Keratinocyte (primary cell): ENCODE measurements at regions not wholly inside any gene's neighbourhood (a gene's known extent, or its start where the extent isn't known, plus 50 kb on each side); places are given as distances from the start of the nearest gene placed in this dataset.

ENCODE experiments used
- DNase-seq: peaks from one replicate; pipeline ENCODE4 v3.0.0-alpha.2; 2011; ENCODE audit warnings: low read depth, missing footprints, low spot score
- FAIRE-seq: peaks from 2 replicates; lab custom pipeline; 2011; peaks lifted over from hg19 to GRCh38; lab: Jason Lieb, UNC
- H2AFZ ChIP-seq: 2 replicates; pipeline ENCODE4 v1.6.0; 2012; ENCODE audit warnings: low read length, control low read depth, inconsistent platforms; ENCODE audit not compliant: control insufficient read depth
- H3K27ac ChIP-seq: 2 replicates; pipeline ENCODE4 v1.5.1; 2011; ENCODE audit warnings: low read length; ENCODE audit not compliant: control insufficient read depth, insufficient read depth
- H3K27me3 ChIP-seq: 3 replicates; pipeline ENCODE4 v1.6.0; 2011; ENCODE audit warnings: low read length; ENCODE audit not compliant: control insufficient read depth, insufficient read depth; ENCODE audit errors: extremely low read depth
- H3K36me3 ChIP-seq, 2 experiments: 2 replicates in 1 of 2; 3 replicates in 1 of 2; pipeline ENCODE4 v1.5.1; 2011; ENCODE audit warnings: low read length in 2 of 2, mild to moderate bottlenecking in 1 of 2; ENCODE audit not compliant: control insufficient read depth in 2 of 2, insufficient read depth in 2 of 2; ENCODE audit errors: extremely low read depth in 1 of 2
- H3K4me1 ChIP-seq: 3 replicates; pipeline ENCODE4 v1.5.1; 2011; ENCODE audit warnings: low read length; ENCODE audit not compliant: control insufficient read depth, insufficient read depth; ENCODE audit errors: extremely low read depth
- H3K4me2 ChIP-seq: 3 replicates; pipeline ENCODE4 v1.6.0; 2011; ENCODE audit warnings: low read depth, low read length; ENCODE audit not compliant: control insufficient read depth, insufficient read depth; ENCODE audit errors: extremely low read depth
- H3K4me3 ChIP-seq, 3 experiments: fragments of 200-600 bp in 1 of 3; sonication (generic) in 1 of 3; 2 replicates in 2 of 3; 3 replicates in 1 of 3; pipeline ENCODE4 v1.5.1; 2011 to 2016; ENCODE audit warnings: low read length in 3 of 3, mild to moderate bottlenecking in 3 of 3, control low read depth in 2 of 3, inconsistent platforms in 1 of 3, low read depth in 1 of 3, mixed read lengths in 1 of 3, mixed run types in 1 of 3, moderate library complexity in 1 of 3; ENCODE audit not compliant: control insufficient read depth in 2 of 3, insufficient read depth in 2 of 3; ENCODE audit errors: extremely low read depth in 1 of 3
- H3K79me2 ChIP-seq: 2 replicates; pipeline ENCODE4 v1.6.0; 2012; ENCODE audit warnings: low read length; ENCODE audit not compliant: control insufficient read depth, insufficient read depth
- H3K9ac ChIP-seq: 3 replicates; pipeline ENCODE4 v1.6.0; 2011; ENCODE audit warnings: low read length; ENCODE audit not compliant: control insufficient read depth, insufficient read depth; ENCODE audit errors: extremely low read depth
- H3K9me1 ChIP-seq: 3 replicates; pipeline ENCODE4 v1.6.0; 2011; ENCODE audit warnings: low read length; ENCODE audit not compliant: control insufficient read depth, insufficient read depth; ENCODE audit errors: extremely low read depth
- H3K9me3 ChIP-seq: 2 replicates; pipeline ENCODE4 v1.5.1; 2012; ENCODE audit warnings: low read depth, low read length; ENCODE audit not compliant: control insufficient read depth
- H4K20me1 ChIP-seq: 3 replicates; pipeline ENCODE4 v1.6.0; 2011; ENCODE audit warnings: low read length; ENCODE audit not compliant: control insufficient read depth, insufficient read depth; ENCODE audit errors: extremely low read depth
- EZH2 ChIP-seq: IDR thresholded peaks from one replicate; pipeline ENCODE4 v1.6.1; 2012; ENCODE audit warnings: inconsistent platforms, mild to moderate bottlenecking, low read length, moderate library complexity
- dilution Hi-C: fragments of 300-500 bp; cut with MboI; formaldehyde crosslinking; loops from one replicate; pipeline ENCODE4 v1.7.0; 2020; ENCODE audit warnings: low sequenced_read_pairs; ENCODE audit not compliant: extremely low pct_ligation_motif_present
- TF ChIP-seq, protein P1 (sequence below), 3 experiments: IDR thresholded peaks in 1 of 3; conservative IDR thresholded peaks in 1 of 3; optimal IDR thresholded peaks in 1 of 3; 2 replicates in 2 of 3; 3 replicates in 1 of 3; pipeline versions ENCODE3 to v1.5.1; 2011; ENCODE audit warnings: low read length in 3 of 3, mild to moderate bottlenecking in 3 of 3, moderate library complexity in 2 of 3, control low read depth in 1 of 3, inconsistent platforms in 1 of 3; ENCODE audit not compliant: insufficient read depth in 2 of 3; ENCODE audit errors: extremely low read depth in 1 of 3

DNA sequence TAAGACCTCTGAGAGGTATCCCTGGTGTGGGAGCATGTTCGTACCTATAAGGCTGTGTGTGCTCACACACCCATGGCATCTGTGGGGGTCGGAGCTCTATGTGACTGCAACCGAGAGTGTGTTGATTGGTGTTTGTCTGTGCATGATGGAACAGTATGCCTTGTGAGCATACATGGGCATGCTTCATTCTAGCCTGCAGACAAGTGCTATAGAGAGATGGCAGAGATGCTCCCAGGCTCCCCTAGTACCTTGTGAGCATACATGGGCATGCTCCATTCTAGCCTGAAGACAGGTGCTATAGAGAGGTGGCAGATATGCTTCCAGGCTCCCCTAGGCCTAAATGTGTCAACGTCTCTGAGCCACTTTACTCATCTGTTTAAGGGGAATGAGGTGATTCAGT, 447.5 kb downstream of the INSC start:
- Histone ChIP-seq H3K9me1 (no peaks in the 10 kb centered on the region), H3K4me1 (no peaks in the 10 kb centered on the region), H3K9ac (no peak overlapping the region), H3K27ac (no peak overlapping the region), H3K4me3 (no peak overlapping the region), H3K9me3 (no peaks in the 10 kb centered on the region), H3K79me2 (no peaks in the 10 kb centered on the region), H4K20me1 (no peaks in the 10 kb centered on the region), H3K4me2 (no peak overlapping the region), H2AFZ (no peak overlapping the region), H3K36me3 (no peaks in the 10 kb centered on the region), H3K27me3 (no peaks in the 10 kb centered on the region)
- no peak for TF ChIP-seq EZH2
- TF ChIP-seq, protein P1, sequence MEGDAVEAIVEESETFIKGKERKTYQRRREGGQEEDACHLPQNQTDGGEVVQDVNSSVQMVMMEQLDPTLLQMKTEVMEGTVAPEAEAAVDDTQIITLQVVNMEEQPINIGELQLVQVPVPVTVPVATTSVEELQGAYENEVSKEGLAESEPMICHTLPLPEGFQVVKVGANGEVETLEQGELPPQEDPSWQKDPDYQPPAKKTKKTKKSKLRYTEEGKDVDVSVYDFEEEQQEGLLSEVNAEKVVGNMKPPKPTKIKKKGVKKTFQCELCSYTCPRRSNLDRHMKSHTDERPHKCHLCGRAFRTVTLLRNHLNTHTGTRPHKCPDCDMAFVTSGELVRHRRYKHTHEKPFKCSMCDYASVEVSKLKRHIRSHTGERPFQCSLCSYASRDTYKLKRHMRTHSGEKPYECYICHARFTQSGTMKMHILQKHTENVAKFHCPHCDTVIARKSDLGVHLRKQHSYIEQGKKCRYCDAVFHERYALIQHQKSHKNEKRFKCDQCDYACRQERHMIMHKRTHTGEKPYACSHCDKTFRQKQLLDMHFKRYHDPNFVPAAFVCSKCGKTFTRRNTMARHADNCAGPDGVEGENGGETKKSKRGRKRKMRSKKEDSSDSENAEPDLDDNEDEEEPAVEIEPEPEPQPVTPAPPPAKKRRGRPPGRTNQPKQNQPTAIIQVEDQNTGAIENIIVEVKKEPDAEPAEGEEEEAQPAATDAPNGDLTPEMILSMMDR (optimal IDR thresholded peaks at IDR 0.05 in 1 of 3, IDR thresholded peaks at IDR 0.05 in 1 of 3, conservative IDR thresholded peaks at IDR 0.05 in 1 of 3; ENCODE audit: extremely low read depth in 1 of 3, insufficient read depth in 2 of 3, low read length in 3 of 3): no peak
- FAIRE-seq (no peak), DNase-seq (no peak)
- dilution Hi-C loops: no loop called here

DNA sequence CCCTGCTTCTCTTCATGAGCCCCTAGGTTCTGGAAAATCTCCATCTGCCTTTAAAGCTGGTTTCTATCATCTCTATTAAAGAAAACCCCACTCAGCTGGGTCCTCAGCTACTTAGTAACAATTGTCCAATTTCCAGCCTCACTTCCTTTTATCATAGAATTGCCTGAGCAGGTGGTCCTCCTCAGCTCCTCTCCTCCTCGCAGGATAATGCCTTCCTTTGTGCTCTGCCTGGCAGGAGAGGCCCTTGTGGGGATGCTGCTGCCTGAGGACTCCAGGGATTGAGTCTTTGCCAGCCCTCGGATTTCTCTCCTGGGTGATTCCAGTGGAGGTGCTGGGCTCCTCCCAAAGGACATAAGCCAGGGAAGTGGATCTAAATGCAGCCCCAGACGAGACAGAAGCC, 448.3 kb downstream of the INSC start:
- Histone ChIP-seq H3K4me2 (no peak overlapping the region), H2AFZ (no peak overlapping the region), H3K4me1 (no peaks in the 10 kb centered on the region), H3K27ac (no peak overlapping the region), H3K27me3 (no peaks in the 10 kb centered on the region), H3K9ac (no peak overlapping the region), H3K9me3 (no peaks in the 10 kb centered on the region), H3K9me1 (no peaks in the 10 kb centered on the region), H3K4me3 (no peak overlapping the region), H3K79me2 (no peaks in the 10 kb centered on the region), H3K36me3 (no peaks in the 10 kb centered on the region), H4K20me1 (no peaks in the 10 kb centered on the region)
- dilution Hi-C loops: no loop called here
- TF ChIP-seq, protein P1 (optimal IDR thresholded peaks at IDR 0.05 in 1 of 3, IDR thresholded peaks at IDR 0.05 in 1 of 3, conservative IDR thresholded peaks at IDR 0.05 in 1 of 3; ENCODE audit: extremely low read depth in 1 of 3, insufficient read depth in 2 of 3, low read length in 3 of 3): no peak
- no peak for TF ChIP-seq EZH2
- DNase-seq (no peak), FAIRE-seq (no peak)
